A673 (cell line): ENCODE measurements at regions not wholly inside any gene's neighbourhood (a gene's known extent, or its start where the extent isn't known, plus 50 kb on each side); places are given as distances from the start of the nearest gene placed in this dataset.

Experiments
- BruUV-seq: library from RNA; stranded (reverse); fragments of 400-500 nt; replicated peaks from 2 replicates; lab custom pipeline; 2021; lab: Mats Ljungman, UMichigan
- CTCF ChIA-PET: fragments of 300-600 bp; sonication (Branson Sonifier 250); formaldehyde crosslinking; loops from one replicate; lab custom pipeline; 2022; ENCODE audit warnings: antibody characterized with exemption; lab: Charles Lee
- POLR2A ChIA-PET: fragments of 300-600 bp; sonication (Branson Sonifier 250); formaldehyde crosslinking; loops from one replicate; lab custom pipeline; 2022; ENCODE audit warnings: antibody characterized with exemption; ENCODE audit not compliant: low non-redundant PET; lab: Charles Lee
- DNase-seq: peaks from one replicate; pipeline ENCODE4 v3.0.0-alpha.2; 2015; ENCODE audit warnings: low spot score
- H3K27ac ChIP-seq: fragments of 200-600 bp; sonication (generic); 2 replicates; pipeline ENCODE4 v1.5.1; 2016; ENCODE audit warnings: mixed run types, low read depth, mild to moderate bottlenecking, mixed read lengths, antibody characterized with exemption, low read length; ENCODE audit not compliant: poor library complexity, severe bottlenecking
- H3K27me3 ChIP-seq: fragments of 200-600 bp; sonication (generic); replicated peaks from 2 replicates; pipeline ENCODE4 v1.6.1; 2017; ENCODE audit warnings: mixed run types, low read depth, mild to moderate bottlenecking, mixed read lengths, antibody characterized with exemption, low read length; ENCODE audit not compliant: insufficient read depth, poor library complexity
- H3K36me3 ChIP-seq: fragments of 200-600 bp; sonication (generic); 2 replicates; pipeline ENCODE4 v1.6.1; 2016; ENCODE audit warnings: mixed run types, mild to moderate bottlenecking, mixed read lengths, antibody characterized with exemption, low read length; ENCODE audit not compliant: insufficient read depth, poor library complexity, severe bottlenecking
- H3K4me1 ChIP-seq: fragments of 200-600 bp; sonication (generic); 2 replicates; pipeline ENCODE4 v1.6.1; 2017; ENCODE audit warnings: mixed run types, mild to moderate bottlenecking, mixed read lengths, antibody characterized with exemption, low read length; ENCODE audit not compliant: insufficient read depth, poor library complexity, severe bottlenecking
- H3K4me3 ChIP-seq: fragments of 200-600 bp; sonication (generic); 2 replicates; pipeline ENCODE4 v1.5.1; 2016; ENCODE audit warnings: low read depth, mixed run types, mild to moderate bottlenecking, mixed read lengths, low read length; ENCODE audit not compliant: poor library complexity, severe bottlenecking
- H3K9me3 ChIP-seq: fragments of 200-600 bp; sonication (generic); 2 replicates; pipeline ENCODE4 v1.6.1; 2016; ENCODE audit warnings: mixed run types, low read depth, mild to moderate bottlenecking, mixed read lengths, antibody characterized with exemption, low read length; ENCODE audit not compliant: poor library complexity, severe bottlenecking
- CTCF ChIP-seq: fragments of 300-800, 200-600 bp; sonication (generic); conservative IDR thresholded peaks from 2 replicates; pipeline ENCODE4 v1.5.1; 2017; ENCODE audit warnings: low read depth, mild to moderate bottlenecking, antibody characterized with exemption, low read length, moderate library complexity, mixed read lengths
- EZH2 ChIP-seq: fragments of 200-600 bp; sonication (generic); IDR thresholded peaks from 2 replicates; pipeline ENCODE4 v1.6.1; 2017; ENCODE audit warnings: borderline replicate concordance, low read depth, mild to moderate bottlenecking, mixed read lengths, antibody characterized with exemption, low read length; ENCODE audit not compliant: poor library complexity, severe bottlenecking
- intact Hi-C: fragments of 100-400 bp; cut with micrococcal nuclease; formaldehyde crosslinking; loops from one replicate; pipeline ENCODE4 v1.10.0; 2022; ENCODE audit not compliant: unreplicated experiment

- Histone ChIP-seq H3K36me3 (no peaks in the 10 kb centered on the region), H3K27ac (no peak overlapping the region), H3K4me1 (no peaks in the 10 kb centered on the region), H3K9me3 (peaks cover 3% of the 10 kb centered on the region), H3K4me3 (no peak overlapping the region), H3K27me3 (no peaks in the 10 kb centered on the region)
- intact Hi-C loops = no loop called here
- DNase-seq = no peak
- ChIA-PET POLR2A (no interaction called here), CTCF (no interaction called here)
- no TSS peak for BruUV-seq
- TF ChIP-seq CTCF (no peak), EZH2 (no peak)
Observed at GRCh38 chr1:5369223-5369622, 623.0 kb downstream of the NPHP4 start.

- TF ChIP-seq EZH2 (no peak), CTCF (no peak)
- peaks cover 3% of the 10 kb centered on the region for H3K9me3 ChIP-seq
- H3K4me1 ChIP-seq = no peaks in the 10 kb centered on the region
- H3K27me3 ChIP-seq = no peaks in the 10 kb centered on the region
- BruUV-seq = no TSS peak
- ChIA-PET POLR2A (no interaction called here), CTCF (no interaction called here)
- H3K36me3 ChIP-seq = no peaks in the 10 kb centered on the region
- H3K4me3 ChIP-seq = no peak overlapping the region
- no peak for DNase-seq
- intact Hi-C loops = no loop called here
- no peak overlapping the region for H3K27ac ChIP-seq
Observed at GRCh38 chr1:5368201-5368600, 624.0 kb downstream of the NPHP4 start.

GRCh38 chr1:5367306-5367705, 624.9 kb downstream of the NPHP4 start:
- Histone ChIP-seq H3K4me1 (no peaks in the 10 kb centered on the region), H3K27me3 (no peaks in the 10 kb centered on the region), H3K4me3 (no peak overlapping the region), H3K27ac (no peak overlapping the region), H3K9me3 (peaks cover 3% of the 10 kb centered on the region), H3K36me3 (no peaks in the 10 kb centered on the region)
- TF ChIP-seq EZH2 (no peak), CTCF (no peak)
- intact Hi-C loops = no loop called here
- no TSS peak for BruUV-seq
- CTCF ChIA-PET = no interaction called here
- POLR2A ChIA-PET = no interaction called here
- no peak for DNase-seq
